ENCODE measurements at regions not wholly inside any gene's neighbourhood (a gene's known extent, or its start where the extent isn't known, plus 50 kb on each side); places are given as distances from the start of the nearest gene placed in this dataset.
"Not testable (repeated sequence)": the region's sequence is repeated elsewhere in the genome, so short reads cannot be mapped to it uniquely, and the experiment has no call there.

DNA sequence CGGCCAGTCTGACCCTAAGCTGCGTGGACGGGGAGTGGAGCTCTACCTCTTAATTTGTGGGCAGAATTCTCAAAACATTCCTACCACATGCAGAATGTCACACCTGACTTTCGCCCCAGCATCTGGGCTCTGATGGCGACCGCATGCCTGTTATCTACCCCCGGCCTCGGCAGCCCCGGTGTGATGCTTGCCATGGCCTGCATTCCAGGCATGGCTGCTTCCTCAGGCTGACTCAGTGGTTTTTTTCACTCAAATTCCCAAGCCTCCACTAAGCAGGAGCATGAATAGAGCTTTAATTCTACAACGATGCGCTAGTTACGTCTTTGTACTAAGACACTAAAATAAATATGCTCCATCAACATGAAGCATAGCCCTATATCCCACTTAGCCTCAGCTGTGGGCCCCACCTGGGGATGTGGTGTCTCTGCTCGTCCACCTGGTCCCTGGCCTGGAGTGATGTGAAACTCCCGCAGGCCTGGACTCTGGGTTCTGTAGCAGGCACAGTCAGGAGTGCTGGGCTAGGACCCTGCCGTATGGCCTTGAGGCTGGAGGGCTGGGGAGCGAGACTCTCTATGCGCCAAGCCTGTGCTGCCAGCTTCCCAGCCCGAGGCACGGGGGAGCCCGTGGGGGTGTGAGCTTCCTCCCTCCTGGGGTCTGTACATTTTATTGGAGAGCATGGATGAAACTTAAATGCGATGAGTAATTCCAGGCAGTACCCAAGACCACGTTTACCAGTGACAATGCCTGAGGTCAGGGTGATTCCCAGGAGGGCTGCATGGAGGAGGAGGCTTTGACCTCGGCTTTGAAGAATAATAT, 153.2 kb downstream of the CTTN start:
- DNase-seq = no peak

DNA sequence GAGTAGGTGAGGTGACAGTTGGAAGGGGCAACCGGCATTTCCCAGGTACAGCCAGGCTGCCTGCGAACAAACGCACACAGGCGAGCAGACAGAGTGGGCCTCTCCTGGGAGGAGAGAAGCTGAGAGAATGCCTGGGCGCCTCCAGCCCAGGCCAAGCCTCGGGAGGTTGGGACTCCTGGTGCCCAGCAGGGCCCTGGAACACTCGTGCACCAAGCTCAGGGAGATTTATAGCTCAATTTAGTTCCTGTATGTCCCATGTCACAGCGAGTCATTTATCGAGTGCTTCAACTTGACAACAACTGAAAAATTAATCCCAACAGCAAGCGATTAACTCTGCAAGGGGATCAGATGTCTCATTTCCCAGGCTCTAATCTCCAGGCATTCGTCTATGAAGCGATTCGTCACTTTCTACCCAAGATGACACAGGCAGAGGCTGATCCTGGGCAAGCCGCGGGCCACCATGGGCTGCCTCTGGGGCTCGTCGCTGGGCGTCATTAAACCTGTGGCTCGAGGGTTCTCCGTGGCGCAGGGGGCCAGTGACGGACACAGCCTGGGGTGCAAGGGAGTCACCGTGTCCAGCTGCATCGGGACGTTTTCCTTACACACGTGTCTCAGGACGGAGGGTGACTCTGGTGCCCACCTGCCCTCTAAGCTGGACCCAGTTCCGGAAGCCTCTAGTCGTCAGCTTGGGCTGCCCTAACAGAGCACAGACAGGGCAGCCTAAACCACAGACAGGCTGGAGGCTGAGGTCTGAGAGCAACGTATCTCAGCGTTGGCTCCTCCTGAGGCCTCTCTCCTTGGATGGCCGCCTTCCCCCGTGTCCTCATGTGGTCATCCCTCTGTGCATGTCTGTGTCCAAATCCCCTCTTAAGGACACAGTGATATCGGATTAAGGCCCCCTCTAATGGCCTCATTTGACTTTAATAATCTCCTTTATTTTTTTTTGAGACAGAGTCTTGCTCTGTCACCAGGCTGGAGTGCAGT, 154.1 kb downstream of the CTTN start:
- DNase-seq = no peak

DNA sequence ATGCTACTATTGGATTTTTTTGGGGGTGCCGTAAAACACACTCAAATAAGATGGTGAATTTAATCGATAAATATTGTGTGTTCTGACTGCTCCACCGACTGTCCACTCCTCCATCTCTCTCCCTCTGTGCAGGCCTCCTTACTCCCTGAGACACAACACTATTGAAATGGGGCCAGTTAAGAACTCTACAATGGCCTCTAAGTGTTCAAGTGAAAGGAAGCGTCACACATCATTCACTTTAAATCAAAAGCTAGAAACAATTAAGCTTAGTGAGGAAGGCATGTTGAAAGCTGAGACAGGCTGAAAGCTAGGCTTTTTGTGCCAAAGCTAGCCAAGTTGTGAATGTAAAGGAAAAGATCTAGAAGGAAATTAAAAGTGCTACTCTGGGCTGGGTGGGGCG, 156.7 kb downstream of the CTTN start:
- DNase-seq = no peak

DNA sequence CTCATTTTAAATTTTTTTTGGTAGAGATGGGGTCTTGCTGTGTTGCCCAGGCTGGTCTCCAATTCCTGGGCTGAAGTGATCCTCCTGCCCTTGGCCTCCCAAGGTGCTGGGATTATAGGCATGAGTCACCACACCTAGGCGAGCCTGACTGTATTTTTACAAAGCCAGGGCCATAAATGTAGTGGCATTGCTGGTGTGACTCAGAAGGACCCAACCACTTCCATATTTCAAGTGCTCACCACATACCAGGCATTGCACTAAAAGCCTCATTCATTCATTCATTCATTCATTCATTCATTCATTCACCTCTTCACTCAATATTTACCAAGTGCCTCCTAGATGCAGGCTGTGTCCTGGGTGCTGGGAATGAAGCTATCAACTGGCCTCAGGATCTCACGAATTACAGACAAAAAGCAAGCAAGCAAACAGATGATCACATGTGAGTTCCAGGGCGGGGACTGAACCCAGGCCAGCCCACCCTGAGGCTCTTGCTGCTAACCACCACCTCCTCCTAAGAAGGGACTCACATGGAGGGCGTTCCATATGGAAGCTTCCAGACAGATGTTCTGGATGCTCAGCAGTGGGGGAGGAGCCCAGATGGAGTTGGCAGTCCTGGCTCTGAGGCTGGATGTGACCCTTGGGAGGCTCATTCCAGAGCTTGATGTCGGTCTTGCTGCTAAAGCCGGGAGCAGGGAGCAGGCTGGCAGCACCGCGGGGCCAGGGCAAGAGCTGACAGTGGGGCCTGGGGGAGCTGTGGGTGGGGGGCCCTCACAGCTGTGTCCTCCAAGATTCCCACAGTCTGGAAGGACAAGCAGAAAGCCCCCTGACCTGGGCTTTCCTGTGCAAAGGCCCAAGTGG, 158.8 kb downstream of the CTTN start:
- no peak for DNase-seq

DNA sequence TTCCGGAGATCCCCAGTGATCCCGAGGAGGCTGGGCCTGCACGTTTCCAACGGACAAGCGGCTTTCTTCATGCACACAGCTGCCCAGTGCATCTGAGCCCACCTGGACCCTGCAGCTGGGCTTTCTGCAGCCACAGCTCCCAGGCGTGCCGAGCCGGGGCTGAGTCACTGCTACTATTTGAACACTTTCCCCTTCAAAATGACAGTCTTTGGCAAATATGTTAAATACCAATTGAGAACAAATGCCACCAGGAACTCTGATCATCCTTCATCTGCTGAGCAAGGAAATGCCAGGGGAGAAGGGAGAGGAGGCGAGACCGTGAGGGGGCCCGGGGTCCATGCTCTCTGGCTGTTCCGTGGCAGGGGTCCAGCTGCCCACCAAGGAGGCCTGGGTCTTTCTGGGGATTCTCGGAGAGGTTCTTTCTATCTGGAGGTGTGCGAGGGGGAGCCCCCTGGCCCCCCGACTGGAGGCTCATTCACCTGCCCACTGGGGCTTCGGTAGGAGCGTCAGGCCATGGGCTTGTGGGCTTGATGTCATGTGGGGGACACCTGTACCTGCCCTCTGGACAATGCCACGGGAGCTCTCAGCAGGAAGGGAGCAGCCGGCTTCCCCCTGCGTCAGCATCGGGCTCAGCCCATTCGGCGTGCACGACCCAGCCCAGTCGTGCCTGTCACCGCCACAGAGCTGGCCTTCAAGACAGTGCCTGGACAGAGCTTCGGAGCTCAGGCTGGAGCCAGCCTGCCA, 159.6 kb downstream of the CTTN start:
- no peak for DNase-seq

DNA sequence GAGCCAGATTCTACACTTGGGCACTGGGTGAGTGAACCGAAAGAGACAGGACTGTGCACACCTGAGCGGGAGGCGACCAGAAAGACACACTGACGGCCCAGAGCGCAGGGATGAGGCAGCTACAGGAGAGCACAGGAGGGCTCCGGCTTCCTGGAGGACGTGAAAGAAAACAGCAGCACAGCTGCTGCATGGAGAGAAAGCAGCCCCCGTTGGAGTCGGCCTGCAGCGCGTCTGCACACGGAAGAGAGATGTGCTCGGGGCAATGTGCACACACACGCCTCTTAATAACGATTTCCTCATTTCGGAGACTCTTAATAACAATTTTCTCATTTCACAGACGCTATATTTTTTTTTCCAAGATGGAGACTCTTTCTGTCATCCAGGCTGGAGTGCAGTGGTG, 160.4 kb downstream of the CTTN start:
- DNase-seq = no peak

DNA sequence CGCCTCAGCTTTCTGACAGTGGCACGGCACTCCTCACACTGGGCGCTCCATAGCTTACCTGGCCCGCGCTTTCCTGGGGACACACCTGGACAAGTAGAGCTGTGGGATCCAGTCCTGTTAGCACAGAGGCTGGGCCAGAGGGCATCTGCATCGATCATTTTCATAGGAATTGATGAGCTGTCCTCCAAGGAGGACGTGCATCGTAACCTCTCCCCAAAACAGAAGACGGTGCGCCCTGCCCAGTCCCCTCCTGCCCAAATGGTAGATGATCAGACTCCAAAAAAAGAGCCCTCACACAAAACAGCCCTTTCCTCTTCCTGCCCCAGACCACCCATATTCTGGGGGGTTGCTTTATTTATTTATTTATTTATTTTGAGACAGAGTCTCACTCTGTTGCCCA, 161.2 kb downstream of the CTTN start:
- DNase-seq = no peak

DNA sequence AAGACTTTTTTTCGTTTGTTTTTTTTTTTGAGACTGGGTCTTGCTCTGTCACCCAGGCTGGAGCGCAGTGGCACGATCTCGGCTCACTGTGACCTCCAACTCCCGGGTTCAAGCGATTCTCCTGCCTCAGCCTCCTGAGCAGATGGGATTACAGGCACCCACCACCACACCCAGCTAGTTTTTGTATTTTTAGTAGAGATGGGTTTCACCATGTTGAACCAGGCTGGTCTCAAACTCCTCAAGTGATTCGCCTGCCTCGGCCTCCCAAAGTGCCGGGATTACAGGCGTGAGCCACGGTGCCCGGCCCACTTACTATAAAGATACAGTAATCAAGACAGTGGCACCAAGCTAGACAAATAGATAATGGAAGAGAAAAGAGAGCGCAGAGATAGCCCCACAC, 162.3 kb downstream of the CTTN start:
- not testable (repeated sequence) for DNase-seq

DNA sequence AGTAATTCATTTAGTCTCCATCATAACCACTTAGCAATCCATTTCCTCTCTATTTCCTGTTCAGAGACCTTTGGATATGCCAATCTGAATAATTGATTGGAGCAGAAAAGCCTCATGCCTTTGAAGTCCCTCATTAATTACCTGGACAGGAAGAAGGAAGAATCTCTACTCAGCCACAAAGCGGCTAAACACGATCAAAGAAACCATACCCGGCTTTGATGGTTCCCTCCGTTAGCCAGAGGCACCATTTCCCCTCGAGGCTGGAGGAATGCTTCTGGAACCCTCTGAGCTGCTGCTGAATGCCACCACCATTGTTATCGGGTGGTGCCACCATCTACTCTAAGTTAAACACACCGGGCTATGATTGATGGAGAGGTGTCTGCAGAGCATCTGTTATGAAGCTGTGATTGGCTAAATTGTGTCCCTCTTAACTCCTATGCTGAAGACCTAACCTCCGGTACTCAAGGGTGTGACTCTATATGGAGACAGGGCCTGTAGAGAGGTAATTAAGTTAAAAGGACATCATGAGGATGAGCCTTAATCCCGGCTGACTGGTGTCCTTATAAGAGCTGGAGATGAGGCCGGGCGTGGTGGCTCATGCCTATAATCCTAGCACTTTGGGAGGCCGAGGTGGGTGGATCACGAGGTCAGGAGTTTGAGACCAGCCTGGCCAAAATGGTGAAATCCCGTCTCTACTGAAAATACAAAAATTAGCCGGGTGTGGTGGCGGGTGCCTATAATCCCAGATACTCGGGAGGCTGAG, 168.6 kb downstream of the CTTN start:
- DNase-seq = no peak

DNA sequence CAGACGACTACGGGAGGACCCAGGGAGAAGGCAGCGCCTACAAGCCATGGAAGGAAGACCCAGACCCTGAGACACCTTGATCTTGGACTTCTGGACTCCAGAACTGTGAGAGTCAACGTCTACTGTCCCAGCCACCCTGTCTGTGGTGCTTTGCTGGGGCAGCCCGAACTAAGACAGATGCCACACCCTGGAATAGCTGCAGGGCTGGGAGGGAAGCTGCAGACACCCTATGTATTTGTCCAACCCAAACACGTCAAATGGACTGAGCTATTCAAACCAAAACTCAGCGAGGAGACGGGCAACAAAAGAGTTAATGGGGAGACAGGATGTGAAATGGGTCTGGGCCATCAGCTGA, 169.3 kb downstream of the CTTN start:
- no peak for DNase-seq

DNA sequence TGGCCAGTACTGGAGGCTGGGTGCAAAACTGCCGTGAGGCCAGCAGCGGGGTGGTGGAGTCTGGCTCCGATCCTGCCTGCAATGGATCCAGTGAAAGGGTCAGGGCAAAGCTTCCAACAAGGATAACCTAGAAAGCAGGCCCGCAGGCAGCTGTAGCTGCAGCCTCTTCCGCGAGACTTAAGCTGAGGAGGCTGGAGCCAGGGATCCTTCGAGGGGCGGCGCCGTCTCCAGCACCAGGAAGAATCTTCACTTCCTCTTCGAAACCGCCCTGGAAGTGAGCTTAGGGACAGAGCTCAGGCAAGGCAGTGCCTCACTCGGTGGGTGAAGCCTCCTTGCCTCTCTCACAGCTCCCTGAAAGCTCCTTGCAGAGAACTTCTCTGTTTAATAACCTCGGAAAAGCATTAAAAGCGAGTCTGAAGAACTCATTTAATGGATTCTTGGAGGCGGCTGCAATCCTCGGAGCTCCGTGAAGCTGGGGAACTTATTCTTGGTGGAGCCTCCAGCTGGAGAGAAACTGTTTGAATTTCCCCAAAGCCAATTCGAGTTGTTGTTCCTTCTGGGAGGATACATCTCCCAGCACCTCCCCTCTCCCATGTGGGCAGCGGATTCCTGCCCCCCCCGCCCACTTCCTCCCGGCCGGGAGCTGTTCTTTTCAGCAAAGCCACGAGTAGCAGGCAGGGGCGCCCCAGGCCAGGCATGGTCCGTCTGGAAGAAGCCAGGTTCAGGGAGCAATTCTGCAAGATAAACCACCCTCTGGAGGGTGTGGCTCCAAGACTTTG, 169.9 kb downstream of the CTTN start:
- DNase-seq = no peak

DNA sequence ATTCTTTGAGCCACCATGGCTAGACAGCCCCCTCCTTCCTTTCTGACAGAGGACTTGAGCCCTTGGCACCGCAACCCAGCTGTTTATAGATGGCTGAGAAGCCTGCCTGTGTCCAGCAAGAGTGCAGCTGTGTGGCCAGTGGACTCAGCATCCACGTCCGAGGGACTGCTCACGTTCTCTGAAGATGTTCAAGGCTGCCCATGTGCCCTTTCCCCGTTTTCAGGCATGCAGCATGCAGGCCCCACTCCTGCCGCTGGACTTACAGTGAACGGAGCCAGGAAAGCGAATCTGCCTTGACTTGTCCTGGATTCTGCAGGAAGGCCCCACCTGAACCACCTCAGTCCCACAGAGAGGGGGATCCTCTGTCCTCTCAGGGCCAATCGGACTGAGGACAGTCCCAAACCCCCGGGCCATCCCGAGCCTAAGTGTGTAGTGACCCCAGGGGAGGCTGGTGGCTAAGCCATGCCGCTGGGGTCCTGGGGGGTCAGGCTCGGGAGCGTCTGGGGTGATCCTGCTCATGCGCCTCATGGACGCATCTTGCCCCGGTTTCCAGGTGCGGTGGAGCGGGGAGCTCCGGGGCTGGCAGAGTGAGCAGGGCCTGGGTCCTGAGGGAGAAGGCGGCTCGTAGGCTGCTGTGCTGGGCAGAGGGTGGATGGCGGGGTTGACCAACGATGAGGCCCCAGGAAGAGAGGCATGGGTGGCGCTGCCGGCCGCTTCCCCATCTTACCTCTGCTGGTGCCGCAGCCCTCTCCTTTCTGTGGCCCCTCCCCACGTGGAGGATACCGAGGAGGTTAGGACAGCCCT, 170.7 kb downstream of the CTTN start:
- no peak for DNase-seq

DNA sequence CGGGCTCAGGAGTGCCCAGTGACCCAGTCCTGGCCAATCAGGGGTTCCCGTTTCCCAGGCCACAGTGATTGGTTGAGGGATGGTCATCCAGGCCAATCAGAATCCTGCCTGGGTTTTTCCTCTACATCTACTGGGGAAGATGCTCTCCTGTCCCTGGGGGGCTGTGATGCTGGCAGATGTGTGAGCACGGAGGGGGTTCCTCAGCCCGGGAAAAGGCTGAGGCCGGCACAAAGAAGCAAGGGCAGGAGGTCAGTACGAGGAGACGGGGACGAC, 171.2 kb downstream of the CTTN start:
- DNase-seq = no peak

DNA sequence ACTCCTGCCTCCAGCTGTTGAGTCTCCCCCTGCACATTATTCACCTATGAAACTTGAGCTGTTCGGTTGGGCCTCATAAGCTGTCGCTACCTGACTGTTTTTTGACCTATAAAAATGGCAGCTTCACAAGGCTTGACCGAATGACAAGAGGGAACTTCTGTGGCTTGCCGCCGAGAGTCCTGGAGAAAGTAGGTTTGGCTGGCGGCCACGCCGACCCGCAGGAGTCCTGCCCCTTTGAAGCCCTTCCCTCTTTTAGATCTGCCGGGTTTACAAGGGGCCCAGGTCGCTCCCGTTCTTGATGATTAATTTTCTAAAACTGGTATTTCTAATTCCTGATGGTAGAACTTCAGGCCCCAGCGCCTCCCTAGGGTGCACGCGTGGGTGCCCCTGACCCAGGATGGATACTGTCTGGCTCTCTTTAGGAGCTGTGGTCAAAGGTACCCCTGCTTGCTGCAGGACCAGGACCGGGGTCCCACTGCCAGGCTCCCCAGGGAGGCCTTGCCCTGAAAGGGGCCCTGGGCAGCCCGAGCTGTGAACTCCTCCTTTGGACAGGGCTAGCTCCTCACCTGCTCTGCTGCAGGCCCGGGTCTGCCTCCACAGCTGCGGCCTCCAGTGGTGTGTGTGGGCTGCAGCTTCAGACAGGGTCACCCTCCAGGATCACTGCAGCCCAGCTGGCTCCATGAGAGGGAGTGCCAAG, 171.8 kb downstream of the CTTN start:
- DNase-seq = no peak

DNA sequence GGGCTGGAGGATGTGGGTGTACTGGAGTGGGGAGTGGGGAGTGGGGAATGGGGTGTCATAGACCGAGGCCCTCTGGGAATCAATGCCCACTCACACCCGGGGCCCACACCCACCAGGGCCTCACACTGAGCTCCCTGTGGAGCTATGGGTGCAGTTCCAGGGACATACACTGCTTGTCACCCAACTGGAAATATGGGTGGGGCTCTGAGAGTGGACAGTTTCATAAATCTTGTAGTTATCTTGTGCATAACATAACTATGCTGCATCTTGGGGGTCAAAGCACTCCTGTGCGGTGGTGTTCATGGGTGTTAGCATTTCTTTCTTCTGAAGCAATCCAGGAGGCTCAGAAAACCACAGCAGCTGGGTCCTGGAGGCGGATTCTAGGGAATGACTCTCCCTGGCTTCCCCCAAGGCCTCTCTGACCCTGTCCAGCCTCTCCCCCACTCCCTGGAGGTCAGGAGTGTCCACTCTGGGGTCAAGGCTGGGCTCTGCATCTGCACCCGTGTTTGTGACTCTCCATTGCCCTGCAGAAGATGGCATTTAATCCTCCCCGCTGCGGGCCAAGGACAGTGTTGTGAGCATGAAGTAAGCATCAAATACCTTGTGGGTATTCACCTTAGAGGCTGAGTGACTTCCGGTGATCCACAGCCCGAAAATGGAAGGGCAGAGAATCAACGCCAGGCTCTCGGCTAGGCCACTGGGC, 172.5 kb downstream of the CTTN start:
- DNase-seq = no peak

DNA sequence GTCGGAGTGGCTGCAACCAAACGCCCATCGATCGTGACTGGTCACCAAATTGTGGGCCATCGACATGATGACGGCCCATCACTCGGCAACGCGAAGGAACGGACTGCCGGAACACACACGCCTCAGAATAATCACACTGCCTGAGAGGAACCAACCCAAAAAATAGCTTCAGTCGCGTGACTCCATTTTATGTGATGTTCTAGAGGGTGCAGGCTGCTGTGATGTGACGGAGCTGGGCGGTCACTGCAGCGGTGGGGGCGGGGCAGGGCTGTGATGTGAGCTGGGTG, 174.6 kb downstream of the CTTN start:
- no peak for DNase-seq

DNA sequence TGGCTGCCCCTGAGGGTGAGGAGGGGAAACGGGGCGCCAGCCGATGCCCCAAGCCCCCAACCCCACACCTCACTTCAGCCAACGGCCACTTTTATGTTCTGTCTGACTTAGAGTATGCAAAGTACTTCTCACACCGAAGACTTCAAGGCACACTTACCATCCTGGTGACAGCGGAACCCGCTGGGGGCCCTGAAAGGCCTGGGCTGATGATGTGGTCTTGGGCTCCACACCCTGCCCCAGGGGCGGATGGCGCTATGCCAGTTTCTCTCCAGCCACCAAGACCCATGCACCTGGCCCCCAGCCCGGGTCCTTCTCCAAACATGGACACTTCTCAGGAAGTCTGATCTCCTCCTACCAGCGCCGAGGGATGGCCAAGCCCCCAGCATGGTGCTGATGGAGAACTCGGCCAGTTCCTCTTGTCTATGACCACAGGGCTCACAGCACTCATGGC, 175.4 kb downstream of the CTTN start:
- DNase-seq = no peak

DNA sequence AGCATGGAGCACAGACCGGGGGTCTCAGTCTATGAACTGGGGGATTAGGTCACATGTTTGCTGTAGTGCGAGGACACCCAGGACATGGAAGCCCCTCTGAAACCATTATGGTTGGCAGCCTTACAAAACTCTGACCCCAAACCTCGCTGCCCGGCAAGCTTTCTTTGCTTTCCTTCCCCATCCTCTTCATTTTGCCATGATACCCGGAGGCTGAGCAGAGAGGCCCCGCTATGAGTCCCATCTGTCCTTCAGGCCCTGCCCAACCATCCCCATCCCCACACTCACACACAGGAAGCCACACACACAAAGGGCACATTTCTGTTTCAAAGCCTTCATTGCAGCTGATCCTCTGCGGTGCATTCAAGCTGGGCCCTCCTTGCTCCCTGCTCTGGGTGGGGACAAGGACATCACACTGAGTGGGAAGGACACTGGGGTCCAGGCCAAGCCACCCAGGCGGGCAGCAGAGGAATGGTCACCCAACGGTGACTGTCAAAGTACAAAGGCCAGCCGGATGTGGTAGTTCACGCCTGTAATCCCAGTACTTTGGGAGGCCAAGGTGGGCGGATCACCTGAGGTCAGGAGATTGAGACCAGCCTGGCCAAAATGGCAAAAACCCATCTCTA, 176.5 kb downstream of the CTTN start:
- DNase-seq = no peak
